NCI-H510A treated with DMSO at 0.1 percent for 48 hours (cell line): ENCODE measurements at regions not wholly inside any gene's neighbourhood (a gene's known extent, or its start where the extent isn't known, plus 50 kb on each side); places are given as distances from the start of the nearest gene placed in this dataset.
A peak's percentile ranks its signal among the peaks of the same experiment; 100 is the strongest.

Source experiments
- DNase-seq: peaks from one replicate; lab custom pipeline; 2025; lab: John Stamatoyannopoulos, UW

- no peak for DNase-seq
These were observed 471.6 kb downstream of the TUSC7 start for GRCh38 chr3:117181222-117181621.

GRCh38 chr3:117184574-117184973 lies 475.0 kb downstream of the TUSC7 start:
- no peak for DNase-seq

- DNase-seq, result no peak
These were observed 481.7 kb downstream of the TUSC7 start for GRCh38 chr3:117191245-117191644.

- no peak for DNase-seq
These were observed 483.3 kb downstream of the TUSC7 start for GRCh38 chr3:117192888-117193287.

GRCh38 chr3:117193390-117193789 lies 483.8 kb downstream of the TUSC7 start:
- no peak for DNase-seq

GRCh38 chr3:117195034-117195433 lies 485.5 kb downstream of the TUSC7 start:
- DNase-seq, result no peak

- DNase-seq, result no peak
These were observed 491.4 kb downstream of the TUSC7 start for GRCh38 chr3:117200962-117201361.

GRCh38 chr3:117201901-117202774 lies 492.6 kb downstream of the TUSC7 start:
- no peak for DNase-seq

- DNase-seq, result no peak
These were observed 507.8 kb downstream of the TUSC7 start for GRCh38 chr3:117217355-117217754.

- DNase-seq, result no peak
These were observed 508.3 kb downstream of the TUSC7 start for GRCh38 chr3:117217760-117218316.

- no peak for DNase-seq
These were observed 509.1 kb downstream of the TUSC7 start for GRCh38 chr3:117218641-117219048.

GRCh38 chr3:117219296-117219695 lies 509.7 kb downstream of the TUSC7 start:
- DNase-seq, result no peak

GRCh38 chr3:117226932-117227331 lies 517.4 kb downstream of the TUSC7 start:
- no peak for DNase-seq

- DNase-seq, result no peak
These were observed 518.9 kb downstream of the TUSC7 start for GRCh38 chr3:117228466-117228865.

GRCh38 chr3:117230924-117231323 lies 521.3 kb downstream of the TUSC7 start:
- no peak for DNase-seq

GRCh38 chr3:117234331-117234730 lies 524.8 kb downstream of the TUSC7 start:
- DNase-seq, result no peak

GRCh38 chr3:117235304-117235703 lies 525.7 kb downstream of the TUSC7 start:
- DNase-seq, result no peak

- DNase-seq, result peak; percentile 80
These were observed 529.2 kb downstream of the TUSC7 start for GRCh38 chr3:117238806-117239205.

- no peak for DNase-seq
These were observed 534.1 kb downstream of the TUSC7 start for GRCh38 chr3:117243657-117244056.

- no peak for DNase-seq
These were observed 537.4 kb downstream of the TUSC7 start for GRCh38 chr3:117246771-117247555.

GRCh38 chr3:117248153-117248552 lies 538.6 kb downstream of the TUSC7 start:
- no peak for DNase-seq

- DNase-seq, result peak; percentile 45
These were observed 542.6 kb downstream of the TUSC7 start for GRCh38 chr3:117252208-117252607.

- DNase-seq, result no peak
These were observed 543.1 kb downstream of the TUSC7 start for GRCh38 chr3:117252651-117253050.
